ENCODE measurements at regions not wholly inside any gene's neighbourhood (a gene's known extent, or its start where the extent isn't known, plus 50 kb on each side); places are given as distances from the start of the nearest gene placed in this dataset.

- TF ChIP-seq CTCF (IDR thresholded peaks at IDR 0.05; ENCODE audit: low read depth, low read length) = no peak
- no peak for DNase-seq (ENCODE audit: low read depth, low spot score)
These were observed 261.2 kb upstream of the ANKRD50 start for GRCh38 chr4:124973716-124974115.

GRCh38 chr4:124970011-124970410 lies 257.5 kb upstream of the ANKRD50 start:
- no peaks in the 10 kb centered on the region for H3K27me3 ChIP-seq (ENCODE audit: control insufficient read depth, insufficient read depth, low read length)
- POLR2A ChIA-PET = no interaction called here
- CTCF ChIA-PET = no interaction called here
- peak; percentile 18 for DNase-seq (ENCODE audit: low read depth, low spot score)
- H3K4me3 ChIP-seq (ENCODE audit: low read depth, low read length) = no peak overlapping the region
- no peak for TF ChIP-seq CTCF (IDR thresholded peaks at IDR 0.05; ENCODE audit: low read depth, low read length)
- no peaks in the 10 kb centered on the region for H3K9me3 ChIP-seq (ENCODE audit: control insufficient read depth, insufficient read depth, low read length)
- H3K27ac ChIP-seq (ENCODE audit: low read depth, low read length) = no peak overlapping the region

More at GRCh38 chr4:124973716-124974115, 261.2 kb upstream of the ANKRD50 start:
- Histone ChIP-seq H3K4me3 (ENCODE audit: low read depth, low read length) (no peak overlapping the region), H3K27me3 (ENCODE audit: control insufficient read depth, insufficient read depth, low read length) (no peaks in the 10 kb centered on the region), H3K27ac (ENCODE audit: low read depth, low read length) (no peak overlapping the region), H3K9me3 (ENCODE audit: control insufficient read depth, insufficient read depth, low read length) (no peaks in the 10 kb centered on the region)
- CTCF ChIA-PET = no interaction called here
- POLR2A ChIA-PET = no interaction called here

- no peak for TF ChIP-seq CTCF (IDR thresholded peaks at IDR 0.05; ENCODE audit: low read depth, low read length)
- ChIA-PET POLR2A (no interaction called here), CTCF (interaction anchor here (1.0 kb wide), 1 partner anchor 11 kb away, joined by 5 read pairs; no protein-coding TSS in a partner anchor)
- DNase-seq (ENCODE audit: low read depth, low spot score) = no peak
- Histone ChIP-seq H3K27ac (ENCODE audit: low read depth, low read length) (no peak overlapping the region), H3K9me3 (ENCODE audit: control insufficient read depth, insufficient read depth, low read length) (peaks cover 8% of the 10 kb centered on the region), H3K27me3 (ENCODE audit: control insufficient read depth, insufficient read depth, low read length) (no peaks in the 10 kb centered on the region), H3K4me3 (ENCODE audit: low read depth, low read length) (no peak overlapping the region)
These were observed 253.0 kb upstream of the ANKRD50 start for GRCh38 chr4:124965497-124965891.

- H3K27ac ChIP-seq (ENCODE audit: low read depth, low read length) = no peak overlapping the region
- ChIA-PET POLR2A (no interaction called here), CTCF (no interaction called here)
- H3K4me3 ChIP-seq (ENCODE audit: low read depth, low read length) = no peak overlapping the region
- peaks cover 8% of the 10 kb centered on the region for H3K9me3 ChIP-seq (ENCODE audit: control insufficient read depth, insufficient read depth, low read length)
- TF ChIP-seq CTCF (IDR thresholded peaks at IDR 0.05; ENCODE audit: low read depth, low read length) = no peak
- H3K27me3 ChIP-seq (ENCODE audit: control insufficient read depth, insufficient read depth, low read length) = no peaks in the 10 kb centered on the region
- no peak for DNase-seq (ENCODE audit: low read depth, low spot score)
These were observed 252.4 kb upstream of the ANKRD50 start for GRCh38 chr4:124964852-124965496.

GRCh38 chr4:124964251-124964650 lies 251.7 kb upstream of the ANKRD50 start:
- Histone ChIP-seq H3K4me3 (ENCODE audit: low read depth, low read length) (no peak overlapping the region), H3K9me3 (ENCODE audit: control insufficient read depth, insufficient read depth, low read length) (peaks cover 8% of the 10 kb centered on the region), H3K27me3 (ENCODE audit: control insufficient read depth, insufficient read depth, low read length) (no peaks in the 10 kb centered on the region), H3K27ac (ENCODE audit: low read depth, low read length) (no peak overlapping the region)
- CTCF ChIA-PET = no interaction called here
- POLR2A ChIA-PET = no interaction called here
- DNase-seq (ENCODE audit: low read depth, low spot score) = no peak
- no peak for TF ChIP-seq CTCF (IDR thresholded peaks at IDR 0.05; ENCODE audit: low read depth, low read length)
